GM06990 (cell line): ENCODE measurements at regions not wholly inside any gene's neighbourhood (a gene's known extent, or its start where the extent isn't known, plus 50 kb on each side); places are given as distances from the start of the nearest gene placed in this dataset.
A peak's percentile ranks its signal among the peaks of the same experiment; 100 is the strongest.
"Not testable (repeated sequence)": the region's sequence is repeated elsewhere in the genome, so short reads cannot be mapped to it uniquely, and the experiment has no call there.

Experiments used
- DNase-seq: peaks from one replicate; pipeline ENCODE4 v3.0.0-alpha.2; 2011; ENCODE audit not compliant: insufficient read length; ENCODE audit errors: extremely low read depth
- H3K27me3 ChIP-seq: replicated peaks from 2 replicates; pipeline ENCODE4 v1.6.0; 2011; ENCODE audit warnings: low read length; ENCODE audit not compliant: control insufficient read depth, insufficient read depth
- H3K36me3 ChIP-seq: 2 replicates; pipeline ENCODE4 v1.5.1; 2011; ENCODE audit warnings: low read length; ENCODE audit not compliant: control insufficient read depth, insufficient read depth
- H3K4me3 ChIP-seq: replicated peaks from 2 replicates; pipeline ENCODE4 v1.5.1; 2011; ENCODE audit warnings: low read depth, mild to moderate bottlenecking, control low read depth, low read length
- CTCF ChIP-seq: IDR thresholded peaks from 2 replicates; pipeline ENCODE4 v1.5.1; 2011; ENCODE audit warnings: low read length, control low read depth, mild to moderate bottlenecking, inconsistent platforms; ENCODE audit not compliant: insufficient read depth, poor library complexity, severe bottlenecking

- DNase-seq, result peak; percentile 50
- Histone ChIP-seq H3K27me3 (no peaks in the 10 kb centered on the region), H3K4me3 (no peak overlapping the region), H3K36me3 (no peaks in the 10 kb centered on the region)
- no peak for TF ChIP-seq CTCF
Measured at GRCh38 chr19:28067882-28068281, 1145.1 kb downstream of the UQCRFS1 start.

GRCh38 chr19:28066988-28067387, 1146.0 kb downstream of the UQCRFS1 start:
- TF ChIP-seq CTCF, result no peak

GRCh38 chr19:28066161-28066560, 1146.8 kb downstream of the UQCRFS1 start:
- no peak for DNase-seq
- no peaks in the 10 kb centered on the region for H3K27me3 ChIP-seq
- no peak for TF ChIP-seq CTCF
- no peak overlapping the region for H3K4me3 ChIP-seq
- no peaks in the 10 kb centered on the region for H3K36me3 ChIP-seq

More at GRCh38 chr19:28066988-28067387, 1146.0 kb downstream of the UQCRFS1 start:
- Histone ChIP-seq H3K36me3 (no peaks in the 10 kb centered on the region), H3K27me3 (no peaks in the 10 kb centered on the region), H3K4me3 (no peak overlapping the region)
- DNase-seq, result no peak

- TF ChIP-seq CTCF, result no peak
- H3K4me3 ChIP-seq, result no peak overlapping the region
- H3K27me3 ChIP-seq, result no peaks in the 10 kb centered on the region
- no peaks in the 10 kb centered on the region for H3K36me3 ChIP-seq
- DNase-seq, result no peak
Measured at GRCh38 chr19:28065026-28065425, 1147.9 kb downstream of the UQCRFS1 start.

- DNase-seq, result no peak
- Histone ChIP-seq H3K4me3 (no peak overlapping the region), H3K27me3 (no peaks in the 10 kb centered on the region), H3K36me3 (no peaks in the 10 kb centered on the region)
- TF ChIP-seq CTCF, result no peak
Measured at GRCh38 chr19:28063702-28064101, 1149.2 kb downstream of the UQCRFS1 start.

- TF ChIP-seq CTCF, result no peak
- no peak overlapping the region for H3K4me3 ChIP-seq
- no peaks in the 10 kb centered on the region for H3K36me3 ChIP-seq
- DNase-seq, result no peak
- no peaks in the 10 kb centered on the region for H3K27me3 ChIP-seq
Measured at GRCh38 chr19:28061111-28061510, 1151.8 kb downstream of the UQCRFS1 start.

- H3K4me3 ChIP-seq, H3K36me3 ChIP-seq, H3K27me3 ChIP-seq, DNase-seq: not testable (repeated sequence)
Measured at GRCh38 chr19:28057026-28057425, 1155.9 kb downstream of the UQCRFS1 start.
